K562 (cell line): ENCODE measurements at regions not wholly inside any gene's neighbourhood (a gene's known extent, or its start where the extent isn't known, plus 50 kb on each side); places are given as distances from the start of the nearest gene placed in this dataset.

Source experiments
- ATF3 ChIP-seq, 2 experiments: fragments of 450-650 bp in 1 of 2; sonication (generic) in 1 of 2; formaldehyde crosslinking in 1 of 2; IDR thresholded peaks in 1 of 2; conservative IDR thresholded peaks in 1 of 2; 2 replicates each; pipeline versions ENCODE4 v1.6.1 to v1.8.1; 2016 to 2023; ENCODE audit warnings: mild to moderate bottlenecking in 2 of 2, moderate library complexity in 2 of 2, inconsistent platforms in 1 of 2, missing genetic modification reagents in 1 of 2
- HEY1 ChIP-seq: fragments of 250-450 bp; sonication (Bioruptor Pico); IDR thresholded peaks from 2 replicates; pipeline ENCODE4 v1.5.0; 2020; ENCODE audit warnings: mild to moderate bottlenecking, moderate library complexity, borderline replicate concordance
- MAFG ChIP-seq: fragments of 450-650 bp; conservative IDR thresholded peaks from 2 replicates; pipeline ENCODE4 v1.6.1; 2016; ENCODE audit warnings: missing genetic modification characterization, missing compliant biosample characterization
- MAZ ChIP-seq, 2 experiments: fragments of 450-650 bp in 1 of 2; sonication (generic) in 1 of 2; formaldehyde crosslinking; IDR thresholded peaks in 1 of 2; conservative IDR thresholded peaks in 1 of 2; 2 replicates each; pipeline versions ENCODE4 v1.4.0 to v1.5.0; 2020; ENCODE audit warnings: mild to moderate bottlenecking in 1 of 2, missing genetic modification reagents in 1 of 2
- SMAD1 ChIP-seq: fragments of 150-350 bp; IDR thresholded peaks from 2 replicates; pipeline ENCODE4 v1.6.1; 2014; ENCODE audit warnings: low read length, low read depth; ENCODE audit not compliant: partially characterized antibody
- TCFL5 ChIP-seq: fragments of 250-450 bp; sonication (Bioruptor Pico); conservative IDR thresholded peaks from 2 replicates; pipeline ENCODE4 v1.6.1; 2021; ENCODE audit warnings: mild to moderate bottlenecking, moderate library complexity, matching md5 sums
- THAP7 ChIP-seq: fragments of 250-450 bp; sonication (Bioruptor Pico); IDR thresholded peaks from 2 replicates; pipeline ENCODE4 v1.5.0; 2021
- ZBTB33 ChIP-seq: sonication (generic); formaldehyde crosslinking; IDR thresholded peaks from 2 replicates; pipeline ENCODE4 v1.8.1; 2023; ENCODE audit warnings: mild to moderate bottlenecking, missing genetic modification reagents
- ZFX ChIP-seq: sonication (generic); formaldehyde crosslinking; IDR thresholded peaks from 2 replicates; pipeline ENCODE4 v1.8.0; 2022; ENCODE audit warnings: mild to moderate bottlenecking, missing genetic modification reagents, moderate library complexity
- ZKSCAN8 ChIP-seq: fragments of 200-800 bp; sonication (Bioruptor generic); IDR thresholded peaks from 2 replicates; pipeline ENCODE4 v1.6.1; 2016; ENCODE audit warnings: missing genetic modification characterization, missing compliant biosample characterization
- ZNF316 ChIP-seq: fragments of 450-650 bp; IDR thresholded peaks from 2 replicates; pipeline ENCODE4 v1.6.1; 2016
- ZNF41 ChIP-seq: fragments of 250-450 bp; sonication (Bioruptor Pico); conservative IDR thresholded peaks from 2 replicates; pipeline ENCODE4 v1.4.0; 2020; ENCODE audit warnings: mild to moderate bottlenecking
- TF ChIP-seq, protein P1 (sequence below): fragments of 250-450 bp; sonication (Bioruptor Pico); IDR thresholded peaks from 2 replicates; pipeline ENCODE4 v1.8.0; 2022; ENCODE audit warnings: inconsistent platforms, mild to moderate bottlenecking, moderate library complexity, borderline replicate concordance
- TF ChIP-seq, protein P2 (sequence below): fragments of 450-650 bp; formaldehyde crosslinking; IDR thresholded peaks from 2 replicates; pipeline ENCODE4 v1.4.0; 2020; ENCODE audit warnings: mild to moderate bottlenecking, moderate library complexity
- TF ChIP-seq, protein P3 (sequence below): fragments of 250-450 bp; sonication (Bioruptor Pico); IDR thresholded peaks from 2 replicates; pipeline ENCODE4 v1.8.0; 2022; ENCODE audit warnings: moderate library complexity, mild to moderate bottlenecking, inconsistent platforms
- TF ChIP-seq, protein P4 (sequence below): fragments of 450-650 bp; IDR thresholded peaks from 2 replicates; pipeline ENCODE4 v1.6.1; 2014; ENCODE audit warnings: low read depth, mild to moderate bottlenecking, moderate library complexity, borderline replicate concordance

- TF ChIP-seq MAZ (CRISPR knock-in tag; conservative IDR thresholded peaks at IDR 0.05 in 1 of 2, IDR thresholded peaks at IDR 0.05 in 1 of 2) (0 out of 4 replicates have a peak, but pooled peaks of 1 of the 2 experiments have one; percentile 19), ZNF41 (CRISPR knock-in tag) (no peak), HEY1 (CRISPR knock-in tag) (no peak), ZNF316 (peak; percentile 21; the same call in 1 of the 2 replicates), ZFX (CRISPR knock-in tag) (no peak), THAP7 (no peak), SMAD1 (no peak), MAFG (peak; percentile 21; the same call in 1 of the 2 replicates), TCFL5 (CRISPR knock-in tag) (no peak), ZKSCAN8 (CRISPR knock-in tag) (no peak), ATF3 (IDR thresholded peaks at IDR 0.05) (peak; percentile 92), ATF3 (CRISPR knock-in tag; conservative IDR thresholded peaks at IDR 0.05) (no peak), ZBTB33 (CRISPR knock-in tag) (no peak)
- TF ChIP-seq, protein P1, sequence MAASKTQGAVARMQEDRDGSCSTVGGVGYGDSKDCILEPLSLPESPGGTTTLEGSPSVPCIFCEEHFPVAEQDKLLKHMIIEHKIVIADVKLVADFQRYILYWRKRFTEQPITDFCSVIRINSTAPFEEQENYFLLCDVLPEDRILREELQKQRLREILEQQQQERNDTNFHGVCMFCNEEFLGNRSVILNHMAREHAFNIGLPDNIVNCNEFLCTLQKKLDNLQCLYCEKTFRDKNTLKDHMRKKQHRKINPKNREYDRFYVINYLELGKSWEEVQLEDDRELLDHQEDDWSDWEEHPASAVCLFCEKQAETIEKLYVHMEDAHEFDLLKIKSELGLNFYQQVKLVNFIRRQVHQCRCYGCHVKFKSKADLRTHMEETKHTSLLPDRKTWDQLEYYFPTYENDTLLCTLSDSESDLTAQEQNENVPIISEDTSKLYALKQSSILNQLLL (CRISPR knock-in tag), result no peak
- TF ChIP-seq, protein P2, sequence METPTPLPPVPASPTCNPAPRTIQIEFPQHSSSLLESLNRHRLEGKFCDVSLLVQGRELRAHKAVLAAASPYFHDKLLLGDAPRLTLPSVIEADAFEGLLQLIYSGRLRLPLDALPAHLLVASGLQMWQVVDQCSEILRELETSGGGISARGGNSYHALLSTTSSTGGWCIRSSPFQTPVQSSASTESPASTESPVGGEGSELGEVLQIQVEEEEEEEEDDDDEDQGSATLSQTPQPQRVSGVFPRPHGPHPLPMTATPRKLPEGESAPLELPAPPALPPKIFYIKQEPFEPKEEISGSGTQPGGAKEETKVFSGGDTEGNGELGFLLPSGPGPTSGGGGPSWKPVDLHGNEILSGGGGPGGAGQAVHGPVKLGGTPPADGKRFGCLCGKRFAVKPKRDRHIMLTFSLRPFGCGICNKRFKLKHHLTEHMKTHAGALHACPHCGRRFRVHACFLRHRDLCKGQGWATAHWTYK, result no peak
- TF ChIP-seq, protein P3, sequence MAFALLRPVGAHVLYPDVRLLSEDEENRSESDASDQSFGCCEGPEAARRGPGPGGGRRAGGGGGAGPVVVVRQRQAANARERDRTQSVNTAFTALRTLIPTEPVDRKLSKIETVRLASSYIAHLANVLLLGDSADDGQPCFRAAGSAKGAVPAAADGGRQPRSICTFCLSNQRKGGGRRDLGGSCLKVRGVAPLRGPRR (CRISPR knock-in tag), result no peak
- TF ChIP-seq, protein P4, sequence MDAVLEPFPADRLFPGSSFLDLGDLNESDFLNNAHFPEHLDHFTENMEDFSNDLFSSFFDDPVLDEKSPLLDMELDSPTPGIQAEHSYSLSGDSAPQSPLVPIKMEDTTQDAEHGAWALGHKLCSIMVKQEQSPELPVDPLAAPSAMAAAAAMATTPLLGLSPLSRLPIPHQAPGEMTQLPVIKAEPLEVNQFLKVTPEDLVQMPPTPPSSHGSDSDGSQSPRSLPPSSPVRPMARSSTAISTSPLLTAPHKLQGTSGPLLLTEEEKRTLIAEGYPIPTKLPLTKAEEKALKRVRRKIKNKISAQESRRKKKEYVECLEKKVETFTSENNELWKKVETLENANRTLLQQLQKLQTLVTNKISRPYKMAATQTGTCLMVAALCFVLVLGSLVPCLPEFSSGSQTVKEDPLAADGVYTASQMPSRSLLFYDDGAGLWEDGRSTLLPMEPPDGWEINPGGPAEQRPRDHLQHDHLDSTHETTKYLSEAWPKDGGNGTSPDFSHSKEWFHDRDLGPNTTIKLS, result no peak
Measured at GRCh38 chr5:87121304-87122150, 146.2 kb upstream of the RASA1 start (continued).
